GM12878 (cell line): ENCODE measurements at regions not wholly inside any gene's neighbourhood (a gene's known extent, or its start where the extent isn't known, plus 50 kb on each side); places are given as distances from the start of the nearest gene placed in this dataset.

Experiments
- ATAC-seq: fragments of 200-7000 bp; cut with Tn5 transposase; 3 replicates; pipeline ENCODE4 v1.9.1; 2020; ENCODE audit warnings: mild to moderate bottlenecking, moderate library complexity
- BruUV-seq: library from RNA; stranded (reverse); fragments of 400-500 nt; replicated peaks from 2 replicates; lab custom pipeline; 2021; lab: Mats Ljungman, UMichigan
- CTCF ChIA-PET: fragments of 300-600 bp; sonication (Branson Sonifier 250); formaldehyde crosslinking; extraction: SDS; loops from one replicate; lab custom pipeline; 2021; ENCODE audit warnings: inconsistent platforms; lab: Yijun Ruan, JAX
- POLR2A ChIA-PET: fragments of 350-600 bp; formaldehyde crosslinking; extraction: SDS; loops from one replicate; lab custom pipeline; 2021; ENCODE audit warnings: inconsistent platforms; lab: Charles Lee
- RAD21 ChIA-PET: fragments of 300-600 bp; sonication (Branson Sonifier 250); formaldehyde crosslinking; loops from one replicate; lab custom pipeline; 2023; ENCODE audit warnings: antibody characterized with exemption; ENCODE audit not compliant: unreplicated experiment; lab: Charles Lee
- SMC1A ChIA-PET: fragments of 300-600 bp; sonication (Branson Sonifier 250); formaldehyde crosslinking; loops from one replicate; lab custom pipeline; 2023; ENCODE audit not compliant: unreplicated experiment, uncharacterized antibody; lab: Charles Lee
- DNase-seq: peaks from one replicate; pipeline ENCODE4 v3.0.0-alpha.2; 2011; ENCODE audit warnings: low read depth, low spot score
- FAIRE-seq: peaks from 3 replicates; lab custom pipeline; 2011; peaks lifted over from hg19 to GRCh38; lab: Jason Lieb, UNC
- H2AFZ ChIP-seq: 2 replicates; pipeline ENCODE4 v1.6.0; 2011; ENCODE audit warnings: low read depth, low read length, control low read depth; ENCODE audit not compliant: control insufficient read depth
- H3K27ac ChIP-seq: 2 replicates; pipeline ENCODE4 v1.5.1; 2011; ENCODE audit warnings: control low read depth; ENCODE audit not compliant: control insufficient read depth, insufficient read depth
- H3K27me3 ChIP-seq, 2 experiments: replicated peaks in 1 of 2; 2 replicates each; pipeline versions ENCODE4 v1.6.0 to v1.6.1; 2011; ENCODE audit warnings: low read length in 1 of 2; ENCODE audit not compliant: control insufficient read depth in 2 of 2, insufficient read depth in 2 of 2
- H3K36me3 ChIP-seq, 2 experiments: 2 replicates each; pipeline ENCODE4 v1.5.1; 2011; ENCODE audit warnings: low read length in 1 of 2; ENCODE audit not compliant: control insufficient read depth in 2 of 2, insufficient read depth in 2 of 2
- H3K4me1 ChIP-seq: 2 replicates; pipeline ENCODE4 v1.6.1; 2011; ENCODE audit warnings: mild to moderate bottlenecking, low read length, moderate library complexity, mixed read lengths; ENCODE audit not compliant: control insufficient read depth, insufficient read depth
- H3K4me2 ChIP-seq: 2 replicates; pipeline ENCODE4 v1.6.0; 2011; ENCODE audit warnings: control low read depth; ENCODE audit not compliant: control insufficient read depth, insufficient read depth
- H3K4me3 ChIP-seq: fragments of 200-600 bp; sonication (generic); 2 replicates; pipeline ENCODE4 v1.5.1; 2016
- H3K79me2 ChIP-seq: 2 replicates; pipeline ENCODE4 v1.6.0; 2011; ENCODE audit warnings: low read length; ENCODE audit not compliant: control insufficient read depth, insufficient read depth
- H3K9ac ChIP-seq: 2 replicates; pipeline ENCODE4 v1.8.0; 2011; ENCODE audit warnings: low read length, control low read depth, mixed read lengths; ENCODE audit not compliant: control insufficient read depth, insufficient read depth
- H3K9me3 ChIP-seq: replicated peaks from 3 replicates; pipeline ENCODE4 v1.5.1; 2011; ENCODE audit warnings: mild to moderate bottlenecking, low read length; ENCODE audit not compliant: control insufficient read depth, insufficient read depth
- H4K20me1 ChIP-seq: 2 replicates; pipeline ENCODE4 v1.6.0; 2011; ENCODE audit not compliant: control insufficient read depth, insufficient read depth
- BACH1 ChIP-seq: fragments of 450-650 bp; IDR thresholded peaks from 2 replicates; pipeline ENCODE4 v1.6.1; 2017; ENCODE audit warnings: mild to moderate bottlenecking, borderline replicate concordance
- BCL11A ChIP-seq: IDR thresholded peaks from 2 replicates; pipeline ENCODE4 v1.6.1; 2011; ENCODE audit warnings: low read depth, low read length
- CEBPB ChIP-seq, 2 experiments: fragments of 150-350 bp in 1 of 2; IDR thresholded peaks; 2 replicates each; pipeline ENCODE4 v1.6.1; 2012 to 2014; ENCODE audit warnings: low read depth in 2 of 2, low read length in 2 of 2, borderline replicate concordance in 1 of 2, inconsistent platforms in 1 of 2
- CHD1 ChIP-seq: IDR thresholded peaks from 2 replicates; pipeline ENCODE4 v1.6.1; 2012; ENCODE audit warnings: low read depth, low read length, improper control_type of control experiment
- DPF2 ChIP-seq: fragments of 450-650 bp; IDR thresholded peaks from 2 replicates; pipeline ENCODE4 v1.6.1; 2017; ENCODE audit warnings: mild to moderate bottlenecking
- EGR1 ChIP-seq, 2 experiments: IDR thresholded peaks; 1 replicate in 1 of 2; 2 replicates in 1 of 2; pipeline ENCODE4 v1.6.1; 2011 to 2012; ENCODE audit warnings: low read depth in 2 of 2, low read length in 2 of 2, borderline replicate concordance in 1 of 2, mild to moderate bottlenecking in 1 of 2, moderate library complexity in 1 of 2
- HDAC6 ChIP-seq: fragments of 200-600 bp; sonication (generic); IDR thresholded peaks from one replicate; pipeline ENCODE4 v1.8.0; 2017; ENCODE audit warnings: antibody characterized with exemption; ENCODE audit not compliant: unreplicated experiment
- IRF4 ChIP-seq: IDR thresholded peaks from 2 replicates; pipeline ENCODE4 v1.6.1; 2011; ENCODE audit warnings: low read depth, low read length
- LARP7 ChIP-seq: fragments of 450-650 bp; IDR thresholded peaks from 2 replicates; pipeline ENCODE4 v1.6.1; 2017; ENCODE audit warnings: mild to moderate bottlenecking
- MYB ChIP-seq: fragments of 150-350 bp; IDR thresholded peaks from 2 replicates; pipeline ENCODE4 v1.6.1; 2014; ENCODE audit warnings: mild to moderate bottlenecking, low read depth, low read length, borderline replicate concordance
- MYC ChIP-seq: IDR thresholded peaks from 2 replicates; pipeline ENCODE4 v1.6.1; 2011; ENCODE audit warnings: mild to moderate bottlenecking, low read length, moderate library complexity, inconsistent platforms; ENCODE audit not compliant: insufficient read depth, insufficient replicate concordance, insufficient read length, severe bottlenecking
- NFIC ChIP-seq: IDR thresholded peaks from 2 replicates; pipeline ENCODE4 v1.6.1; 2012; ENCODE audit warnings: low read depth, mild to moderate bottlenecking, inconsistent platforms, low read length, moderate library complexity
- NFXL1 ChIP-seq: fragments of 450-650 bp; IDR thresholded peaks from 2 replicates; pipeline ENCODE4 v1.6.1; 2017; ENCODE audit warnings: antibody characterized with exemption, mild to moderate bottlenecking, borderline replicate concordance
- NR2C2 ChIP-seq: IDR thresholded peaks from 2 replicates; pipeline ENCODE4 v1.6.1; 2011; ENCODE audit warnings: borderline replicate concordance, low read depth; ENCODE audit not compliant: control insufficient read depth, insufficient read length
- PAX5 ChIP-seq: IDR thresholded peaks from 2 replicates; pipeline ENCODE4 v1.6.1; 2011; ENCODE audit warnings: low read depth, low read length, borderline replicate concordance
- PRDM15 ChIP-seq: fragments of 450-650 bp; formaldehyde crosslinking; IDR thresholded peaks from 2 replicates; pipeline ENCODE4 v1.4.0; 2020; ENCODE audit warnings: mild to moderate bottlenecking, moderate library complexity
- RELB ChIP-seq: fragments of 450-650 bp; IDR thresholded peaks from 2 replicates; pipeline ENCODE4 v1.6.1; 2017; ENCODE audit warnings: low read depth, mild to moderate bottlenecking, moderate library complexity
- SMAD1 ChIP-seq: fragments of 450-650 bp; IDR thresholded peaks from 2 replicates; pipeline ENCODE4 v1.6.1; 2018; ENCODE audit warnings: mild to moderate bottlenecking, low read depth; ENCODE audit not compliant: partially characterized antibody
- STAT1 ChIP-seq: fragments of 450-650 bp; conservative IDR thresholded peaks from 2 replicates; pipeline ENCODE4 v1.6.1; 2014; ENCODE audit warnings: antibody characterized with exemption, mild to moderate bottlenecking
- ZBED1 ChIP-seq: IDR thresholded peaks from 2 replicates; pipeline ENCODE4 v1.6.1; 2016; ENCODE audit warnings: borderline replicate concordance
- ZNF24 ChIP-seq: fragments of 450-650 bp; IDR thresholded peaks from 2 replicates; pipeline ENCODE4 v1.6.1; 2017; ENCODE audit warnings: antibody characterized with exemption, mild to moderate bottlenecking
- ZSCAN29 ChIP-seq: fragments of 450-650 bp; IDR thresholded peaks from 2 replicates; pipeline ENCODE4 v1.6.1; 2017; ENCODE audit warnings: mild to moderate bottlenecking, moderate library complexity
- in situ Hi-C: fragments of 300-500 bp; cut with MboI; formaldehyde crosslinking; loops from 9 replicates; pipeline ENCODE4 v1.14.3; 2018; ENCODE audit warnings: mixed read lengths
- intact Hi-C: fragments of 100-400 bp; cut with micrococcal nuclease; formaldehyde crosslinking; loops from one replicate; pipeline ENCODE4 v1.14.2; 2022; ENCODE audit not compliant: unreplicated experiment

- TF ChIP-seq NR2C2, result no peak
- TF ChIP-seq SMAD1, result no peak
- TF ChIP-seq CEBPB (IDR thresholded peaks at IDR 0.05; ENCODE audit: borderline replicate concordance in 1 of 2, low read depth in 2 of 2, low read length in 2 of 2), result no peak
- TF ChIP-seq HDAC6, result no peak
- TF ChIP-seq DPF2, result no peak
- no peak for TF ChIP-seq EGR1 (IDR thresholded peaks at IDR 0.05; ENCODE audit: borderline replicate concordance in 1 of 2, low read depth in 2 of 2, low read length in 2 of 2)
- TF ChIP-seq NFXL1, result no peak
- TF ChIP-seq STAT1, result no peak
- no peak for TF ChIP-seq CHD1
- TF ChIP-seq, all 136 proteins: peak for 0
Measured at GRCh38 chr5:40082313-40082712, 597.4 kb upstream of the PTGER4 start (continued).

GRCh38 chr5:40080191-40080590 is 599.5 kb upstream of the PTGER4 start:
- POLR2A ChIA-PET, result no interaction called here

More at GRCh38 chr5:40080191-40080590, 599.5 kb upstream of the PTGER4 start:
- Histone ChIP-seq H3K36me3 (no peaks in the 10 kb centered on the region), H3K9me3 (no peaks in the 10 kb centered on the region), H3K4me1 (no peaks in the 10 kb centered on the region), H4K20me1 (no peaks in the 10 kb centered on the region), H3K4me2 (no peak overlapping the region), H3K27ac (no peak overlapping the region), H3K79me2 (no peaks in the 10 kb centered on the region), H2AFZ (no peak overlapping the region), H3K4me3 (no peak overlapping the region), H3K9ac (no peak overlapping the region), H3K27me3 (no peaks in the 10 kb centered on the region)
- SMC1A ChIA-PET, result no interaction called here
- RAD21 ChIA-PET, result no interaction called here
- DNase-seq (no peak), ATAC-seq (no peak), FAIRE-seq (no peak)
- intact Hi-C loops (no loop called here), in situ Hi-C loops (no loop called here)
- CTCF ChIA-PET, result no interaction called here
- BruUV-seq, result no TSS peak
- TF ChIP-seq LARP7 (no peak), BCL11A (no peak), EGR1 (IDR thresholded peaks at IDR 0.05; ENCODE audit: borderline replicate concordance in 1 of 2, low read depth in 2 of 2, low read length in 2 of 2) (no peak), BACH1 (no peak), RELB (no peak), ZBED1 (no peak), ZNF24 (no peak), NFIC (no peak), MYC (no peak), MYB (no peak), PRDM15 (no peak), PAX5 (no peak), IRF4 (no peak), ZSCAN29 (no peak)
